ENCODE measurements at regions not wholly inside any gene's neighbourhood (a gene's known extent, or its start where the extent isn't known, plus 50 kb on each side); places are given as distances from the start of the nearest gene placed in this dataset.

DNA sequence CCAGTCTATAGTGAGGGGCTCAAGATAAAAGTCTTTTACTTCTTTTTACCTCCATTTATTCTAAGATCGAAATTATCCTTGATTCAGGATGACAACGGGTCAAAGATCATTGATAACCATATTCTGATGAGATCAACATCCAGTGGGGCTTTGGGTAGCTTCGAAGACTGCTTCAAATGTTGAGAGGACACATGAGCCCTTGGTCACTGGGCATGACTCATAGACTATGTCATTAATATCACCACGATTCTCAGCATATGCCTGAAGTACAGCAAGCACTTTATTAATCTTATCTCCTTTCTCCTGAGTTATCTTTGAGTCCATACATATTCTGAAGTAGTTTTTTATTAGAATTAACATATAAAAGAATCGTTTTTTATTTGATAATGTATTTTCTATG lies 117.1 kb upstream of the DAB2 start:
- 74 to 85% methylated on average over 5 of the region's 5 CpGs for WGBS, 2 donors (ENCODE audit: low coverage in 1 of 2)
- no peak for DNase-seq
- Histone ChIP-seq H3K4me3 (no peak overlapping the region), H3K9me3 (no peaks in the 10 kb centered on the region), H3K27me3 (no peaks in the 10 kb centered on the region), H3K36me3 (no peaks in the 10 kb centered on the region), H3K4me1 (peaks cover 0 to 8% (median under 1%) of the 10 kb centered on the region in 4 donors), H3K27ac (no peak overlapping the region)
- intact Hi-C loops (cut with DNase I; ENCODE audit: low total_unique reads), result loop anchor here (10.0 kb wide), 1 partner anchor 327 kb away; the partner anchor contains the start of gene FYB1
- no peak for TF ChIP-seq EP300 (IDR thresholded peaks at IDR 0.05; ENCODE audit: low read depth)
- in situ Hi-C loops (cut with MboI; ENCODE audit: low pct_ligation_motif_present in 1 of 4, low pct_unique_long_range_greater_than_20kb in 1 of 4, low sequenced_read_pairs in 3 of 4), result loop anchor here in 2 of 4 donors (10.0 kb wide), 2 partner anchors 157 to 167 kb away; no protein-coding TSS in a partner anchor

DNA sequence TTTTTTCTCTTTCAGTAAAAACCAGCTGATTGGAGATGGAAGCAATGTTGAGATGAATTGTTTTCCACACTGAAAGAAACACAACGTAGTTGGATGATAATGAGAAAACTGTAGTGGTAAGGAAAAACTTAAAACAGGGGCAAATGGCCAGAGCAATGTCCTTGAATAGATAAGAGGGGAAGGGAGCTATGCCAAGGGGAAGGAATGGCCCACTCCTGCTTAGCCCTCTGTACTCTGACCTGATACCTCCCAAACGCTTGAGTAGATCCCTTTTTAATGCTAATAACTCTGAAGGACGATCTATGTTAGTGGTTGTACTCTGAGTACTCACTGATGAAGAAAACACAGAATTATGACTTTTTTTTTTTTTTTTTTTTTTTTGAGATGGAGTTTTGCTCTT lies 114.7 kb upstream of the DAB2 start:
- WGBS, 2 donors (ENCODE audit: low coverage in 1 of 2), result 85% methylated on average over 2 to 3 of the region's 3 CpGs
- Histone ChIP-seq H3K9me3 (no peaks in the 10 kb centered on the region), H3K27me3 (no peaks in the 10 kb centered on the region), H3K27ac (no peak overlapping the region), H3K36me3 (no peaks in the 10 kb centered on the region), H3K4me1 (peaks cover 0 to 4% (median 0%) of the 10 kb centered on the region in 4 donors), H3K4me3 (no peak overlapping the region)
- in situ Hi-C loops (cut with MboI; ENCODE audit: low pct_ligation_motif_present in 1 of 4, low pct_unique_long_range_greater_than_20kb in 1 of 4, low sequenced_read_pairs in 3 of 4) (no loop called here), intact Hi-C loops (cut with DNase I; ENCODE audit: low total_unique reads) (no loop called here)
- no peak for DNase-seq
- no peak for TF ChIP-seq POLR2AphosphoS5 (IDR thresholded peaks at IDR 0.05)
- TF ChIP-seq, protein P1, sequence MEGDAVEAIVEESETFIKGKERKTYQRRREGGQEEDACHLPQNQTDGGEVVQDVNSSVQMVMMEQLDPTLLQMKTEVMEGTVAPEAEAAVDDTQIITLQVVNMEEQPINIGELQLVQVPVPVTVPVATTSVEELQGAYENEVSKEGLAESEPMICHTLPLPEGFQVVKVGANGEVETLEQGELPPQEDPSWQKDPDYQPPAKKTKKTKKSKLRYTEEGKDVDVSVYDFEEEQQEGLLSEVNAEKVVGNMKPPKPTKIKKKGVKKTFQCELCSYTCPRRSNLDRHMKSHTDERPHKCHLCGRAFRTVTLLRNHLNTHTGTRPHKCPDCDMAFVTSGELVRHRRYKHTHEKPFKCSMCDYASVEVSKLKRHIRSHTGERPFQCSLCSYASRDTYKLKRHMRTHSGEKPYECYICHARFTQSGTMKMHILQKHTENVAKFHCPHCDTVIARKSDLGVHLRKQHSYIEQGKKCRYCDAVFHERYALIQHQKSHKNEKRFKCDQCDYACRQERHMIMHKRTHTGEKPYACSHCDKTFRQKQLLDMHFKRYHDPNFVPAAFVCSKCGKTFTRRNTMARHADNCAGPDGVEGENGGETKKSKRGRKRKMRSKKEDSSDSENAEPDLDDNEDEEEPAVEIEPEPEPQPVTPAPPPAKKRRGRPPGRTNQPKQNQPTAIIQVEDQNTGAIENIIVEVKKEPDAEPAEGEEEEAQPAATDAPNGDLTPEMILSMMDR (IDR thresholded peaks at IDR 0.05), result no peak
- no peak for TF ChIP-seq EP300 (IDR thresholded peaks at IDR 0.05; ENCODE audit: low read depth)
- TF ChIP-seq POLR2A (IDR thresholded peaks at IDR 0.05), result no peak

DNA sequence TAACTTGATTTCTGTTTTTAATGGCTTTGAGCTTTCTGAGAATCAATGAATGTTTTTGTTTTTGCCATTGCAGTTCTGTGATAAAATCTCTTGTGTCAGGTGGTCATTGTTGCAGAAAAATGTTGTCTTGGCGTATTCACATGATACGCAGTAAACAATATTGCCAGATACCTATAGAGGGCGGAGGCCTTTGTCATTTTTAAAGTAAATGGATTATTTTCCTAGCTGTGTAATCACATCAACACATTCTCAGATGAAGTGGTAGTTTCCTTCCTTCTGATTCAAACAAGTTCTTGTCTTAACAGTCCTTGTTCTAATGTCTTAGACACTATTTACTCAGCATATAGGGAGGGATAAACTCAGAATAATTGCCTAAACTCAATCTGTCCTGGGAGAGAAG lies 109.9 kb upstream of the DAB2 start:
- Histone ChIP-seq H3K36me3 (no peaks in the 10 kb centered on the region), H3K27me3 (no peaks in the 10 kb centered on the region), H3K9me3 (no peaks in the 10 kb centered on the region), H3K4me3 (no peak overlapping the region), H3K27ac (no peak overlapping the region), H3K4me1 (peaks cover 0 to 8% (median 0%) of the 10 kb centered on the region in 4 donors)
- TF ChIP-seq POLR2AphosphoS5 (IDR thresholded peaks at IDR 0.05) (no peak), POLR2A (IDR thresholded peaks at IDR 0.05) (no peak), EP300 (IDR thresholded peaks at IDR 0.05; ENCODE audit: low read depth) (no peak)
- TF ChIP-seq, protein P1 (IDR thresholded peaks at IDR 0.05), result no peak
- WGBS, 2 donors (ENCODE audit: low coverage in 1 of 2), result 90 to 100% methylated on average over 3 of the region's 3 CpGs
- in situ Hi-C loops (cut with MboI; ENCODE audit: low pct_ligation_motif_present in 1 of 4, low pct_unique_long_range_greater_than_20kb in 1 of 4, low sequenced_read_pairs in 3 of 4) (no loop called here), intact Hi-C loops (cut with DNase I; ENCODE audit: low total_unique reads) (no loop called here)
- no peak for DNase-seq

DNA sequence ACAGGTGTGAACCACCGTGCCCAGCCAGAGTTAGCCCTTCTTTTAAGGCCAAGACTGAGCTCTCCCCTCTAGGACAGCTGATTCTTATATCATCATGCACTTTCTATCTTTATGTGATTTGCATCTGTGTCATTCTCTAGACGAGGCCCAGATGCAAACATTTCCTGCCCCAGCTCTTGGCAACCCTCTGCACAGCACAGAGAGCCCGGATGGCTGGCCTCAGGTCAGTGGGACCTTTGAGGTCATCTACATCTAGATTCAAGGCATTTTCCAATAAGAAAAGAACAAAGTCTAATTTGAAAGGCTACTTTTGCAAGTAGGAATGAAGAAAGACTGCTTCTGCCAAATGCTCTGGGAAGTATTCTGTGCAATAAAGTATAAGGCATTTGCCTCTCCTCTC lies 109.0 kb upstream of the DAB2 start:
- DNase-seq, result no peak
- no peaks in the 10 kb centered on the region for H3K36me3 ChIP-seq
- no peaks in the 10 kb centered on the region for H3K9me3 ChIP-seq
- H3K4me3 ChIP-seq, result no peak overlapping the region
- TF ChIP-seq EP300 (IDR thresholded peaks at IDR 0.05; ENCODE audit: low read depth), result no peak
- TF ChIP-seq, protein P1 (IDR thresholded peaks at IDR 0.05), result no peak
- no peak for TF ChIP-seq POLR2A (IDR thresholded peaks at IDR 0.05)
- TF ChIP-seq POLR2AphosphoS5 (IDR thresholded peaks at IDR 0.05), result no peak
- in situ Hi-C loops (cut with MboI; ENCODE audit: low pct_ligation_motif_present in 1 of 4, low pct_unique_long_range_greater_than_20kb in 1 of 4, low sequenced_read_pairs in 3 of 4), result no loop called here
- H3K27ac ChIP-seq, result no peak overlapping the region
- intact Hi-C loops (cut with DNase I; ENCODE audit: low total_unique reads), result no loop called here
- peaks cover 0 to 8% (median 0%) of the 10 kb centered on the region in 4 donors for H3K4me1 ChIP-seq
- 31 to 43% methylated on average over 2 to 3 of the region's 3 CpGs for WGBS, 2 donors (ENCODE audit: low coverage in 1 of 2)
- H3K27me3 ChIP-seq, result no peaks in the 10 kb centered on the region

DNA sequence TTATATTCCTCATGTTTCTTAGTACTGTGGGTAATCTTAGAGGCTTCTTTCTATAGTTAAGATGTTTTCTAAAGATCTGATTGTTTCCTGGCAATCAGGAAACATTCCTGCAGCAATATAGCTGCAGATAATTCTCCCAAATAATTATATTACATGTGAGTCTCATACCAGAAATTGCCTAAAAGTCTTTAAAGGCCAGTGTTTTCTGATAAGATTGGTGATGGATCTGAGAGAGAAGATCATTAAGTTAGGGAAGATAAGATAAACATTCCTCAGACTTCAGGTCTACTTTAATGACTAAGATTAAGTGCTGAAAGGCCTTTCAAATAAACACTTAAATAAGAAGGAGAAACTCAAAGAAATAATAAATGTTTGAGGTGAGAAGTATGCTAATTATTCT lies 107.7 kb upstream of the DAB2 start:
- no peaks in the 10 kb centered on the region for H3K36me3 ChIP-seq
- intact Hi-C loops (cut with DNase I; ENCODE audit: low total_unique reads) (no loop called here), in situ Hi-C loops (cut with MboI; ENCODE audit: low pct_ligation_motif_present in 1 of 4, low pct_unique_long_range_greater_than_20kb in 1 of 4, low sequenced_read_pairs in 3 of 4) (no loop called here)
- H3K9me3 ChIP-seq, result no peaks in the 10 kb centered on the region
- TF ChIP-seq, protein P1 (IDR thresholded peaks at IDR 0.05), result no peak
- H3K4me3 ChIP-seq, result no peak overlapping the region
- H3K4me1 ChIP-seq, result peaks cover 0 to 11% (median 3%) of the 10 kb centered on the region in 4 donors
- no peak overlapping the region for H3K27ac ChIP-seq
- H3K27me3 ChIP-seq, result no peaks in the 10 kb centered on the region
- DNase-seq, result no peak

Measured in transverse colon (tissue), 4 donors.